GM19193 (cell line): ENCODE measurements at regions not wholly inside any gene's neighbourhood (a gene's known extent, or its start where the extent isn't known, plus 50 kb on each side); places are given as distances from the start of the nearest gene placed in this dataset.

Experiments
- POLR2A ChIP-seq: IDR thresholded peaks from 4 replicates; pipeline ENCODE4 v1.6.1; 2011; ENCODE audit not compliant: insufficient read depth, insufficient read length; ENCODE audit errors: extremely low read depth

GRCh38 chr1:198933515-198934222 lies 294.8 kb downstream of the PTPRC start:
- no peak for TF ChIP-seq POLR2A

- TF ChIP-seq POLR2A = no peak
Measured at GRCh38 chr1:198934426-198934825, 295.6 kb downstream of the PTPRC start.

DNA sequence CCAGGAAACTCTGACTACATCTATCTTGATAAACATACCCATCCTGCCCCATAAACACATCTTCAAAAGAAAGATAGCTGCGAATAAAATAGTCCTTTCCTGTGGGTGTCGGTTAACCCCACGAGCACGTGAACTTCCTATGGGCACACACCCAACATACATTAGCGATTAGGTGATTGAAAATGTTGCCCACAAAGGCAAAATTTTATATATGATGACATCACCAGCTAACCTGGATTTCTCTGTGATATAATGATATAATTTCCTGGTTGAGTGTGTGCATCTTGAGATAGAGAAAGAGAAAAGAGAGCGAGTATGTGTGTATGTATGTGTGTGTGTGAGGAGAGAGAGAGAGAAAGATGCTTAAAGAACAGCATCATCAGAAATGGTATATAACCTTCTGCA lies 296.1 kb downstream of the PTPRC start:
- TF ChIP-seq POLR2A = no peak

DNA sequence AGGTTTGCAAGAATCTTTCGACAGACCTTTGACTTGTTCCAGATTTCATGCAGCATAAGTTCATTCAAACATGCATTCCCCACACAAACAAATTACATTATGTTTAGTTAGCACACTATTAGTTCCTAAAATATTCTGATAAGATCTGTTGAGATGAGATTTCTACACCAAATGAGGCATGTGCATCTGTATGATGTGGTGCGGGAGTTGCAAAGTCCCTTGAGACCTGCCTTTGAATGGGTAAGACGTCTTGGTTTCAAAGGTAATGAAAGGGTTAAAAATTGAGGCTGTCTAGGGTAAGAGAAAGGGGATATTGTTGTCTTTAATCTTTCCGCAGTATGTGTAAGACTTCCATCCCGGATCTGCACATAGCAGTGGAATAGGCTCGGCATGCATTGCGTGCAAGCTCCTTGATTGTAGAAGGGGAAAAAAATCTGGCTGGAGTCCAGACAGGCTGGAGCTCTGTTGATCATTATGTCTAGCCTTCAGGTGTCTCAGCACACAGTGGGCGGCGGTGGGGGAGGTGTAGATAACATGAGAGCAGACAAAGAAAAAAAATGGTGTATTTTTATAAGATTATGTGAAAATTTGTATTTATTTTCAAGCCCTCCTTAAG lies 296.6 kb downstream of the PTPRC start:
- no peak for TF ChIP-seq POLR2A

DNA sequence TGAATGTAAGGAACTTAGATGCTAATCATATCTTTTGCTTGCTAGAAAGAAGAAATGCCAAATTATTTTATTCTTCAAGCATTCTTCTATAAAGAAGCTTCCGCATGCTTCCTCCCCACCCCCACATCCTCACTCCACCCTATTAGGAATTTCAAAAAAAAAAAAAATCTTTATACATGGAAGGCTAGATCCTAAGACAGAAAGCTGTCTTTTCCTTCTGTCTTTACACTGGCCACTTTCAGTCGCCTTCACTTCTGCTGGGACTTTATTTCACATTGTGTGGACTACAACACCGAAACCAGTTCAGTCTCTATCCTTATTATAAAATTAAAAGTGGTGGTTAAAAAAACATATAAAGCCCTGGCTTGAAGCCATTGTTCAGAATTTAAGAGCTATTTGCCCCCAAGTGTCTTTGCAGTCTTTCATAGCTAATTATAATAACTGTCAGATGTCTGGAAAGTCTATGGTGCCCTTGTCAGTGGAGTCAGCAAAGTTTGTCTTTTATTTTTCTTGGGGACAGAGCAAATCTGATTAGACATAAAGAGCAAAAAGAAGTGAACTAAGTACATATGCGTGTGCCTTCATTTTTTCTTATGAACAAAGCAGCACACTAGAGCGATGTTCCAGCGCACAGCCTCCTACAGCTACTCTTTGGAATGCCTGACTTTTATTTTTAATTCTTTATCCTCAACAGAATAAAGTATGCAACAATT lies 297.7 kb downstream of the PTPRC start:
- TF ChIP-seq POLR2A = no peak

- TF ChIP-seq POLR2A = peak; percentile 76
Measured at GRCh38 chr1:198937231-198938031, 298.6 kb downstream of the PTPRC start.

GRCh38 chr1:198939286-198939685 lies 300.4 kb downstream of the PTPRC start:
- TF ChIP-seq POLR2A = no peak

- TF ChIP-seq POLR2A = no peak
Measured at GRCh38 chr1:198939956-198940355, 301.1 kb downstream of the PTPRC start.

DNA sequence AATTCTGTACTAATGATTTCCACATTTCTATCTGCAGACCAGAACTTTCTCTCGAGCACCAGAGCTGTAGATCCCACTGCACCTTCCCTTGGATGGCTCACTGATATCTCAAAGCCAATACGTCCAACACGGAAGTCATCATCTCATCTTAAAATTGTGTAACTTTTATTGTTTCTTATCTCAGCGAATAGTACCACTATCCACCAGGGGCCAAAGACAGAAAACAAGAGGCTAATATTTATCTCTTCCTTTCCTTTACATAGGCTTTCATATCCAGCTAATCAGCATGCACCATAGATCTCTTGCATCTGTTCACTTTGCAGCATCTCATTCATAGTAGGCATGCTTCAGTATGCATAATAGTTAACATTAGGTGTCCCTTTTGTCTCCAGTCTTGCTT lies 303.6 kb downstream of the PTPRC start:
- TF ChIP-seq POLR2A = no peak

GRCh38 chr1:198943484-198944187 lies 304.8 kb downstream of the PTPRC start:
- TF ChIP-seq POLR2A = no peak

- TF ChIP-seq POLR2A = no peak
Measured at GRCh38 chr1:198947456-198947855, 308.6 kb downstream of the PTPRC start.

GRCh38 chr1:198948895-198949659 lies 310.2 kb downstream of the PTPRC start:
- no peak for TF ChIP-seq POLR2A

DNA sequence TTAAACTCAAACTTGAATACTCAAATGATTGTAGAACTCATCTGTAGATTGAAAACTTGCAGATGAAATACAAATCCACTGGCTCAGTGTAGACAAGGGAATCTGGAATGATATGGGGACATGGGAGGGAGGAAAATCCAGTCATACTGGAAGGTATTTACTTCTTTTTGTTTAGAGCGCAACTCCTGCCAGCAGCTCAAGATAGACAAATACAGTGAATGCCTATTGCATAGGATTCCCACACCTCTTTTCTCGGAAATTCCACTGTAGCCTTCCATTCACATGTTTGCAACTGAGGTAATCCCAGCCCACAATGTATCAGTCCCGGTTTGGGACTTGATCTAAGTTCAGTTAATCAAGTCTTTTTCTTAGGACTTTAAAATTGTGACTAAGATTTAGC lies 311.2 kb downstream of the PTPRC start:
- TF ChIP-seq POLR2A = no peak

DNA sequence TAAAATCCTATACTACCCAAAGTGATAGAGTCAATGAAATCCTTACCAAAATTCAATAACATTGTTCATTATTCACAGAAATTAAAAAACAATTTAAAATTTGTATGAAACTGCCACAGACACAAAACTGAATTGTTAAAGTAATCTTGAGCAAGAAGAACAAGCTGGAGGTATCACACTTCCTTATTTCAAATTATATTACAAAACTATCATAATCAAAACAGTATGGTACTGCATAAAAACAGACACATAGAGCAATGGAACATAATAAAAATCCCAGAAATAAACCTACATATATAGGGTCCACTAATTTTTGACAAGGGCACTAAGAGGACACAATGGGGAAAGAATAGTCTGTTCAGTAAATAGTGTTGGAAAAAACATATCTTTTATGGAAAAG lies 316.2 kb downstream of the PTPRC start:
- no peak for TF ChIP-seq POLR2A
